Keratinocyte (primary cell): ENCODE measurements at regions not wholly inside any gene's neighbourhood (a gene's known extent, or its start where the extent isn't known, plus 50 kb on each side); places are given as distances from the start of the nearest gene placed in this dataset.

ENCODE experiments used
- DNase-seq: peaks from one replicate; pipeline ENCODE4 v3.0.0-alpha.2; 2011; ENCODE audit warnings: low read depth, missing footprints, low spot score
- FAIRE-seq: peaks from 2 replicates; lab custom pipeline; 2011; peaks lifted over from hg19 to GRCh38; lab: Jason Lieb, UNC
- H2AFZ ChIP-seq: 2 replicates; pipeline ENCODE4 v1.6.0; 2012; ENCODE audit warnings: low read length, control low read depth, inconsistent platforms; ENCODE audit not compliant: control insufficient read depth
- H3K27ac ChIP-seq: 2 replicates; pipeline ENCODE4 v1.5.1; 2011; ENCODE audit warnings: low read length; ENCODE audit not compliant: control insufficient read depth, insufficient read depth
- H3K27me3 ChIP-seq: 3 replicates; pipeline ENCODE4 v1.6.0; 2011; ENCODE audit warnings: low read length; ENCODE audit not compliant: control insufficient read depth, insufficient read depth; ENCODE audit errors: extremely low read depth
- H3K36me3 ChIP-seq, 2 experiments: 2 replicates in 1 of 2; 3 replicates in 1 of 2; pipeline ENCODE4 v1.5.1; 2011; ENCODE audit warnings: low read length in 2 of 2, mild to moderate bottlenecking in 1 of 2; ENCODE audit not compliant: control insufficient read depth in 2 of 2, insufficient read depth in 2 of 2; ENCODE audit errors: extremely low read depth in 1 of 2
- H3K4me1 ChIP-seq: 3 replicates; pipeline ENCODE4 v1.5.1; 2011; ENCODE audit warnings: low read length; ENCODE audit not compliant: control insufficient read depth, insufficient read depth; ENCODE audit errors: extremely low read depth
- H3K4me2 ChIP-seq: 3 replicates; pipeline ENCODE4 v1.6.0; 2011; ENCODE audit warnings: low read depth, low read length; ENCODE audit not compliant: control insufficient read depth, insufficient read depth; ENCODE audit errors: extremely low read depth
- H3K4me3 ChIP-seq, 3 experiments: fragments of 200-600 bp in 1 of 3; sonication (generic) in 1 of 3; 2 replicates in 2 of 3; 3 replicates in 1 of 3; pipeline ENCODE4 v1.5.1; 2011 to 2016; ENCODE audit warnings: low read length in 3 of 3, mild to moderate bottlenecking in 3 of 3, control low read depth in 2 of 3, inconsistent platforms in 1 of 3, low read depth in 1 of 3, mixed read lengths in 1 of 3, mixed run types in 1 of 3, moderate library complexity in 1 of 3; ENCODE audit not compliant: control insufficient read depth in 2 of 3, insufficient read depth in 2 of 3; ENCODE audit errors: extremely low read depth in 1 of 3
- H3K79me2 ChIP-seq: 2 replicates; pipeline ENCODE4 v1.6.0; 2012; ENCODE audit warnings: low read length; ENCODE audit not compliant: control insufficient read depth, insufficient read depth
- H3K9ac ChIP-seq: 3 replicates; pipeline ENCODE4 v1.6.0; 2011; ENCODE audit warnings: low read length; ENCODE audit not compliant: control insufficient read depth, insufficient read depth; ENCODE audit errors: extremely low read depth
- H3K9me1 ChIP-seq: 3 replicates; pipeline ENCODE4 v1.6.0; 2011; ENCODE audit warnings: low read length; ENCODE audit not compliant: control insufficient read depth, insufficient read depth; ENCODE audit errors: extremely low read depth
- H3K9me3 ChIP-seq: 2 replicates; pipeline ENCODE4 v1.5.1; 2012; ENCODE audit warnings: low read depth, low read length; ENCODE audit not compliant: control insufficient read depth
- H4K20me1 ChIP-seq: 3 replicates; pipeline ENCODE4 v1.6.0; 2011; ENCODE audit warnings: low read length; ENCODE audit not compliant: control insufficient read depth, insufficient read depth; ENCODE audit errors: extremely low read depth
- CTCF ChIP-seq, 3 experiments: IDR thresholded peaks in 1 of 3; conservative IDR thresholded peaks in 1 of 3; optimal IDR thresholded peaks in 1 of 3; 2 replicates in 2 of 3; 3 replicates in 1 of 3; pipeline versions ENCODE3 to v1.5.1; 2011; ENCODE audit warnings: low read length in 3 of 3, mild to moderate bottlenecking in 3 of 3, moderate library complexity in 2 of 3, control low read depth in 1 of 3, inconsistent platforms in 1 of 3; ENCODE audit not compliant: insufficient read depth in 2 of 3; ENCODE audit errors: extremely low read depth in 1 of 3
- EZH2 ChIP-seq: IDR thresholded peaks from one replicate; pipeline ENCODE4 v1.6.1; 2012; ENCODE audit warnings: inconsistent platforms, mild to moderate bottlenecking, low read length, moderate library complexity
- dilution Hi-C: fragments of 300-500 bp; cut with MboI; formaldehyde crosslinking; loops from one replicate; pipeline ENCODE4 v1.7.0; 2020; ENCODE audit warnings: low sequenced_read_pairs; ENCODE audit not compliant: extremely low pct_ligation_motif_present

DNA sequence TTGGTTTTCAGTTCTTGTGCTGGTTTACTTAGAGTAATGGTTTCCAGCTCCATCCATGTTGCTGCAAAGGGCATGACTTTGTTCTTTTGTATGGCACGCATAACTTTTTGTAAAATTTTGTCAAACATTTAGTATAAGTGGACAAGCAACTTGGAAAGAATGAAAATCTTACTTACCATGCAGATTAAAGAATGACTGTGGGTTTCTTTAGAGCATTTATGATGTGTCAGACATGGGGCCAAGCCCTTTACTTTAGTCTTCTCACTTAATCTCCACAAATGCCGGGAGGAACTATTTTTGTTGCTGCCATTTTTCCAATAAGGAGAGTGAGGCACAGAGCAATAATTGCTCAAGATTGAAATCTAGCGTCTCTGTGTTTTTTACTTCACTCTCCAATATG, 652.5 kb upstream of the TBX3 start:
- no peaks in the 10 kb centered on the region for H3K79me2 ChIP-seq
- no peak overlapping the region for H2AFZ ChIP-seq
- no peak overlapping the region for H3K27ac ChIP-seq
- H3K4me3 ChIP-seq: no peak overlapping the region
- H3K9ac ChIP-seq: no peak overlapping the region
- no peaks in the 10 kb centered on the region for H3K9me1 ChIP-seq
- DNase-seq (no peak), FAIRE-seq (no peak)
- H3K9me3 ChIP-seq: no peaks in the 10 kb centered on the region
- dilution Hi-C loops: no loop called here
- H3K27me3 ChIP-seq: no peaks in the 10 kb centered on the region
- H4K20me1 ChIP-seq: no peaks in the 10 kb centered on the region
- H3K4me1 ChIP-seq: peaks cover 20% of the 10 kb centered on the region
- no peaks in the 10 kb centered on the region for H3K36me3 ChIP-seq
- H3K4me2 ChIP-seq: no peak overlapping the region
- TF ChIP-seq CTCF (optimal IDR thresholded peaks at IDR 0.05 in 1 of 3, IDR thresholded peaks at IDR 0.05 in 1 of 3, conservative IDR thresholded peaks at IDR 0.05 in 1 of 3; ENCODE audit: extremely low read depth in 1 of 3, insufficient read depth in 2 of 3, low read length in 3 of 3) (no peak), EZH2 (no peak)

GRCh38 chr12:115335594-115335993, 651.6 kb upstream of the TBX3 start:
- H3K9me1 ChIP-seq: no peaks in the 10 kb centered on the region
- no peak overlapping the region for H3K4me2 ChIP-seq
- H3K27me3 ChIP-seq: no peaks in the 10 kb centered on the region
- H2AFZ ChIP-seq: no peak overlapping the region
- no peak for DNase-seq
- H4K20me1 ChIP-seq: no peaks in the 10 kb centered on the region
- no peak overlapping the region for H3K9ac ChIP-seq
- H3K27ac ChIP-seq: no peak overlapping the region
- dilution Hi-C loops: no loop called here
- H3K79me2 ChIP-seq: no peaks in the 10 kb centered on the region
- no peaks in the 10 kb centered on the region for H3K9me3 ChIP-seq
- peaks cover 13% of the 10 kb centered on the region for H3K4me1 ChIP-seq
- TF ChIP-seq EZH2 (no peak), CTCF (optimal IDR thresholded peaks at IDR 0.05 in 1 of 3, IDR thresholded peaks at IDR 0.05 in 1 of 3, conservative IDR thresholded peaks at IDR 0.05 in 1 of 3; ENCODE audit: extremely low read depth in 1 of 3, insufficient read depth in 2 of 3, low read length in 3 of 3) (no peak)
- H3K4me3 ChIP-seq: no peak overlapping the region
- no peaks in the 10 kb centered on the region for H3K36me3 ChIP-seq
- FAIRE-seq: no peak
